ENCODE measurements at regions not wholly inside any gene's neighbourhood (a gene's known extent, or its start where the extent isn't known, plus 50 kb on each side); places are given as distances from the start of the nearest gene placed in this dataset.

DNA sequence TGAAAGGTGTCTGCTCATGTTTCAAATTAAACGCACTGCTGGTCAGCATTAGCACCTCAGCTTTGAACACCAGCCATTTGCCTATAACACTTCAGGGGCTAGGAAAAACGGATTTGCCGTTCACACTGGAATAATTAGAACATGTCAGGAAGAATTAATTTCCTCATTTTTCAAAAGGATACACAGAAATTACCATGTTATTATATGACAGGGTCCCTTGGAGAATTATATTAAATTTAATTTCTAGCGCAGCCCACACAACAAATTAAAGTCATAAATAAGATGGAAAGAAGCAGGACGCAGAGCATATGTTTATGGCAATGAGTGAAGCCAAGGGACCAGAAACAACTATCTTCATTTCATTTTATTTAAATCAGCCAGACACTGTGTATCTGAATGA, 83.8 kb upstream of the SOX6 start:
- no CpG with 5 or more reads among the region's 5 CpGs for WGBS (ENCODE audit: extremely low coverage, insufficient read length, low lambda C conversion rate)
- no peak overlapping the region for H2BK20ac ChIP-seq (ENCODE audit: low read depth, low read length, poor library complexity, severe bottlenecking)
- Mint-ChIP-seq H3K9me3 (no peaks in the 10 kb centered on the region), H3K27ac (no peak overlapping the region), H3K36me3 (ENCODE audit: insufficient read depth in 1 of 3, low read depth in 3 of 3) (no peaks in the 10 kb centered on the region), H3K27me3 (ENCODE audit: low read depth) (peaks cover 18% of the 10 kb centered on the region), H3K4me3 (no peak overlapping the region), H3K4me1 (peaks cover 0 to 6% of the 10 kb centered on the region in 2 experiments; a peak in 2 of 4 replicates)
- H3K4me1 ChIP-seq (ENCODE audit: insufficient read depth, low read length) = no peaks in the 10 kb centered on the region; the same call in 1 of the 2 replicates
- no peak overlapping the region for H3K4me2 ChIP-seq (ENCODE audit: insufficient read depth, insufficient read length, low read length)
- H3T11ph ChIP-seq (ENCODE audit: low read length) = no peak overlapping the region
- H2AK5ac ChIP-seq (ENCODE audit: insufficient read length, low read length) = no peak overlapping the region
- H3K79me2 ChIP-seq (ENCODE audit: insufficient read depth, low read length) = no peaks in the 10 kb centered on the region
- H4K91ac ChIP-seq (ENCODE audit: insufficient read length, low read depth, low read length) = no peak overlapping the region
- no peak overlapping the region for H3K18ac ChIP-seq (ENCODE audit: insufficient read length, low read depth, low read length)
- H3K23ac ChIP-seq (ENCODE audit: insufficient read length, low read depth, low read length) = no peak overlapping the region
- no peak overlapping the region for H4K5ac ChIP-seq (ENCODE audit: insufficient read length, low read depth, low read length)
- no peaks in the 10 kb centered on the region for H3K9me3 ChIP-seq (ENCODE audit: control insufficient read depth, low read depth, low read length)
- no peaks in the 10 kb centered on the region for H3K79me1 ChIP-seq (ENCODE audit: insufficient read depth, low read depth, low read length, poor library complexity, severe bottlenecking)
- no peak overlapping the region for H3K56ac ChIP-seq (ENCODE audit: insufficient read length, low read depth, low read length)
- no peak for DNase-seq
- no peaks in the 10 kb centered on the region for H3K27me3 ChIP-seq (ENCODE audit: insufficient read depth, low read length)
- no peak overlapping the region for H2BK5ac ChIP-seq (ENCODE audit: insufficient read length, low read length)
- H4K8ac ChIP-seq (replicated peaks; ENCODE audit: insufficient read length, low read depth, low read length) = no peak overlapping the region
- H4K20me1 ChIP-seq (ENCODE audit: control insufficient read depth, insufficient read depth, insufficient read length) = no peaks in the 10 kb centered on the region
- H2BK120ac ChIP-seq (ENCODE audit: low read depth, low read length, poor library complexity, severe bottlenecking) = no peak overlapping the region
- no peaks in the 10 kb centered on the region for H3K23me2 ChIP-seq (ENCODE audit: insufficient read length, low read depth, low read length, poor library complexity, severe bottlenecking)
- no peak overlapping the region for H3K9ac ChIP-seq (ENCODE audit: extremely low read depth, insufficient read length, low read length)
- H2AFZ ChIP-seq (ENCODE audit: low read length) = no peak overlapping the region
- no peak overlapping the region for H3K14ac ChIP-seq (ENCODE audit: insufficient read depth, low read length)
- no peak overlapping the region for H3K27ac ChIP-seq (ENCODE audit: insufficient read length, low read depth, low read length)
- H2BK12ac ChIP-seq (ENCODE audit: insufficient read length, low read depth, low read length) = no peak overlapping the region
- no peak overlapping the region for H3K4ac ChIP-seq (ENCODE audit: low read depth, low read length)
- H2BK15ac ChIP-seq (ENCODE audit: low read depth, low read length) = no peak overlapping the region
- TF ChIP-seq CTCF (conservative IDR thresholded peaks at IDR 0.05) = no peak

All from H9 (cell line).